HEK293 (cell line): ENCODE measurements at regions not wholly inside any gene's neighbourhood (a gene's known extent, or its start where the extent isn't known, plus 50 kb on each side); places are given as distances from the start of the nearest gene placed in this dataset.

Experiments used
- CTCF ChIA-PET: fragments of 350-600 bp; formaldehyde crosslinking; extraction: SDS; loops from one replicate; lab custom pipeline; 2021; ENCODE audit warnings: antibody characterized with exemption; lab: Yijun Ruan, JAX
- POLR2A ChIA-PET: fragments of 300-600 bp; formaldehyde crosslinking; extraction: SDS; loops from one replicate; lab custom pipeline; 2020; ENCODE audit warnings: antibody characterized with exemption, inconsistent platforms; lab: Yijun Ruan, JAX
- H3K27ac ChIP-seq: fragments of 200-500 bp; sonication (Bioruptor generic); 2 replicates; pipeline ENCODE4 v1.5.1; 2014; ENCODE audit warnings: low read depth, low read length, control low read depth, inconsistent platforms; ENCODE audit errors: extremely low read depth
- H3K36me3 ChIP-seq, 2 experiments: fragments of 200-500 bp in 1 of 2; sonication (Bioruptor generic) in 1 of 2; 1 replicate in 1 of 2; 2 replicates in 1 of 2; pipeline ENCODE4 v1.5.1; 2014 to 2017; ENCODE audit warnings: inconsistent platforms in 2 of 2, low read length in 2 of 2; ENCODE audit not compliant: control insufficient read depth in 2 of 2, insufficient read depth in 1 of 2
- H3K4me1 ChIP-seq: fragments of 200-500 bp; sonication (Bioruptor generic); 2 replicates; pipeline ENCODE4 v1.5.1; 2014; ENCODE audit warnings: mild to moderate bottlenecking, low read length, inconsistent platforms; ENCODE audit not compliant: control insufficient read depth, insufficient read depth
- H3K4me3 ChIP-seq: 2 replicates; pipeline ENCODE4 v1.5.1; 2011; ENCODE audit warnings: low read depth, mild to moderate bottlenecking, control low read depth, low read length, moderate library complexity
- H3K9me3 ChIP-seq: fragments of 200-500 bp; sonication (Bioruptor generic); 2 replicates; pipeline ENCODE4 v1.5.1; 2014; ENCODE audit warnings: low read depth, low read length, inconsistent platforms; ENCODE audit not compliant: control insufficient read depth, insufficient read depth
- EGR2 ChIP-seq: fragments of 450-650 bp; formaldehyde crosslinking; IDR thresholded peaks from 2 replicates; pipeline ENCODE4 v1.5.1; 2016; ENCODE audit warnings: low read depth, missing biosample characterization, missing genetic modification characterization
- ZBTB11 ChIP-seq: fragments of 450-650 bp; formaldehyde crosslinking; conservative IDR thresholded peaks from 2 replicates; pipeline ENCODE4 v1.5.1; 2016; ENCODE audit warnings: low read depth, missing biosample characterization, missing genetic modification characterization
- ZFHX2 ChIP-seq: fragments of 450-650 bp; formaldehyde crosslinking; conservative IDR thresholded peaks from 2 replicates; pipeline ENCODE4 v1.5.1; 2016; ENCODE audit warnings: missing biosample characterization, missing genetic modification characterization
- ZNF26 ChIP-seq: fragments of 450-650 bp; formaldehyde crosslinking; IDR thresholded peaks from 2 replicates; pipeline ENCODE4 v1.5.1; 2016; ENCODE audit warnings: missing biosample characterization, missing genetic modification characterization
- ZNF366 ChIP-seq: fragments of 450-650 bp; formaldehyde crosslinking; conservative IDR thresholded peaks from 2 replicates; pipeline ENCODE4 v1.5.1; 2016; ENCODE audit warnings: missing biosample characterization, missing genetic modification characterization
- ZNF48 ChIP-seq: fragments of 450-650 bp; formaldehyde crosslinking; IDR thresholded peaks from 2 replicates; pipeline ENCODE4 v1.5.1; 2016; ENCODE audit warnings: missing biosample characterization, missing genetic modification characterization
- ZNF629 ChIP-seq: fragments of 450-650 bp; formaldehyde crosslinking; IDR thresholded peaks from 2 replicates; pipeline ENCODE4 v1.5.1; 2017; ENCODE audit warnings: missing biosample characterization, missing genetic modification characterization
- ZNF639 ChIP-seq: fragments of 450-650 bp; formaldehyde crosslinking; IDR thresholded peaks from 2 replicates; pipeline ENCODE4 v1.5.1; 2016; ENCODE audit warnings: missing biosample characterization, missing genetic modification characterization
- ZNF777 ChIP-seq: fragments of 450-650 bp; formaldehyde crosslinking; IDR thresholded peaks from 2 replicates; pipeline ENCODE4 v1.5.1; 2017; ENCODE audit warnings: missing biosample characterization, missing genetic modification characterization, borderline replicate concordance
- ZNF843 ChIP-seq: fragments of 450-650 bp; formaldehyde crosslinking; IDR thresholded peaks from 2 replicates; pipeline ENCODE4 v1.5.1; 2016; ENCODE audit warnings: missing biosample characterization, missing genetic modification characterization
- ZSCAN23 ChIP-seq: fragments of 450-650 bp; formaldehyde crosslinking; IDR thresholded peaks from 2 replicates; pipeline ENCODE4 v1.5.1; 2016; ENCODE audit warnings: missing biosample characterization, missing genetic modification characterization
- ZXDB ChIP-seq: fragments of 450-650 bp; formaldehyde crosslinking; IDR thresholded peaks from 2 replicates; pipeline ENCODE4 v1.5.1; 2016; ENCODE audit warnings: missing biosample characterization, missing genetic modification characterization
- TF ChIP-seq, protein P1 (sequence below): fragments of 450-650 bp; formaldehyde crosslinking; IDR thresholded peaks from 2 replicates; pipeline ENCODE4 v1.5.1; 2016; ENCODE audit warnings: missing biosample characterization, missing genetic modification characterization, borderline replicate concordance
- TF ChIP-seq, protein P2 (sequence below): fragments of 450-650 bp; formaldehyde crosslinking; IDR thresholded peaks from 2 replicates; pipeline ENCODE4 v1.5.1; 2016; ENCODE audit warnings: missing biosample characterization, missing genetic modification characterization, low read depth

GRCh38 chr6:170198298-170198697, 92.6 kb downstream of the DLL1 start:
- H3K36me3 ChIP-seq = no peaks in the 10 kb centered on the region
- H3K9me3 ChIP-seq = peaks cover 3% of the 10 kb centered on the region
- no peaks in the 10 kb centered on the region for H3K4me1 ChIP-seq
- no peak overlapping the region for H3K4me3 ChIP-seq
- ChIA-PET CTCF (interaction anchor here (0.7 kb wide), 1 partner anchor 182 kb away, joined by 5 read pairs; no protein-coding TSS in a partner anchor), POLR2A (no interaction called here)
- no peak overlapping the region for H3K27ac ChIP-seq
- TF ChIP-seq ZNF48 (tag by site-specific recombination) (no peak), ZNF639 (no peak), ZSCAN23 (no peak), ZNF629 (tag by site-specific recombination) (no peak), ZNF843 (no peak), ZFHX2 (tag by site-specific recombination) (0 out of 2 replicates have a peak, but pooled peaks have one; percentile 24), ZNF26 (tag by site-specific recombination) (no peak), EGR2 (0 out of 2 replicates have a peak, but pooled peaks have one; percentile 11)
- TF ChIP-seq, protein P1, sequence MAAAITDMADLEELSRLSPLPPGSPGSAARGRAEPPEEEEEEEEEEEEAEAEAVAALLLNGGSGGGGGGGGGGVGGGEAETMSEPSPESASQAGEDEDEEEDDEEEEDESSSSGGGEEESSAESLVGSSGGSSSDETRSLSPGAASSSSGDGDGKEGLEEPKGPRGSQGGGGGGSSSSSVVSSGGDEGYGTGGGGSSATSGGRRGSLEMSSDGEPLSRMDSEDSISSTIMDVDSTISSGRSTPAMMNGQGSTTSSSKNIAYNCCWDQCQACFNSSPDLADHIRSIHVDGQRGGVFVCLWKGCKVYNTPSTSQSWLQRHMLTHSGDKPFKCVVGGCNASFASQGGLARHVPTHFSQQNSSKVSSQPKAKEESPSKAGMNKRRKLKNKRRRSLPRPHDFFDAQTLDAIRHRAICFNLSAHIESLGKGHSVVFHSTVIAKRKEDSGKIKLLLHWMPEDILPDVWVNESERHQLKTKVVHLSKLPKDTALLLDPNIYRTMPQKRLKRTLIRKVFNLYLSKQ (tag by site-specific recombination) = no peak
- TF ChIP-seq, protein P2, sequence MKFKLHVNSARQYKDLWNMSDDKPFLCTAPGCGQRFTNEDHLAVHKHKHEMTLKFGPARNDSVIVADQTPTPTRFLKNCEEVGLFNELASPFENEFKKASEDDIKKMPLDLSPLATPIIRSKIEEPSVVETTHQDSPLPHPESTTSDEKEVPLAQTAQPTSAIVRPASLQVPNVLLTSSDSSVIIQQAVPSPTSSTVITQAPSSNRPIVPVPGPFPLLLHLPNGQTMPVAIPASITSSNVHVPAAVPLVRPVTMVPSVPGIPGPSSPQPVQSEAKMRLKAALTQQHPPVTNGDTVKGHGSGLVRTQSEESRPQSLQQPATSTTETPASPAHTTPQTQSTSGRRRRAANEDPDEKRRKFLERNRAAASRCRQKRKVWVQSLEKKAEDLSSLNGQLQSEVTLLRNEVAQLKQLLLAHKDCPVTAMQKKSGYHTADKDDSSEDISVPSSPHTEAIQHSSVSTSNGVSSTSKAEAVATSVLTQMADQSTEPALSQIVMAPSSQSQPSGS = no peak

- TF ChIP-seq ZBTB11 (tag by site-specific recombination) = no peak
- TF ChIP-seq ZNF777 (tag by site-specific recombination) = no peak
- TF ChIP-seq ZXDB (tag by site-specific recombination) = no peak
- no peak for TF ChIP-seq ZNF366 (tag by site-specific recombination)
- TF ChIP-seq, all 188 proteins: peak for 0
- POLR2A ChIA-PET = no interaction called here
- no peak overlapping the region for H3K4me3 ChIP-seq
- CTCF ChIA-PET = no interaction called here
- H3K27ac ChIP-seq = no peak overlapping the region
- no peaks in the 10 kb centered on the region for H3K4me1 ChIP-seq
- no peaks in the 10 kb centered on the region for H3K36me3 ChIP-seq
- H3K9me3 ChIP-seq = peaks cover 3% of the 10 kb centered on the region
Observed at GRCh38 chr6:170193326-170193821, 97.5 kb downstream of the DLL1 start.
